HG03520 (cell line): ENCODE measurements at regions not wholly inside any gene's neighbourhood (a gene's known extent, or its start where the extent isn't known, plus 50 kb on each side); places are given as distances from the start of the nearest gene placed in this dataset.

Source experiments
- ATAC-seq: cut with Tn5 transposase; IDR thresholded peaks from one replicate; pipeline ENCODE4 v1.9.1; 2021; ENCODE audit warnings: mild to moderate bottlenecking, moderate library complexity; ENCODE audit not compliant: unreplicated experiment

DNA sequence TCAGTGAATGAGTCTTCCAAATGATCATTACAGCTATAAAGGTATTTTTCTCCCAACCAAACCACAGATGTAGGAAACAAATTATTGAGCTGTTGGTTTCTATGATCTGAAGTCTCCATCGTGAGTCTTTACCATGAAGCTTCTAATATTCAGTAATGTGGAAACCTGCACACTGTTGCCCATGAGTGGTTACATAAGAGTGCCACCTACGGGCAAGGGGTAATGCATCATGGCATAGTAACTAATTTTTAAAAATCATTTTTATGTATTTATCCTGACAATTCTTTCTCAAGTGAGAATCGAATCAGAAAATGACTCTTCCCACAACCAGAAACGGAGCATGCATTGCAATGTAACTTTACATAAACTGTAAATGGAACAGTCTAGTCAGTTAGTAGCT lies 282.5 kb upstream of the SMARCA2 start:
- ATAC-seq, result no peak

DNA sequence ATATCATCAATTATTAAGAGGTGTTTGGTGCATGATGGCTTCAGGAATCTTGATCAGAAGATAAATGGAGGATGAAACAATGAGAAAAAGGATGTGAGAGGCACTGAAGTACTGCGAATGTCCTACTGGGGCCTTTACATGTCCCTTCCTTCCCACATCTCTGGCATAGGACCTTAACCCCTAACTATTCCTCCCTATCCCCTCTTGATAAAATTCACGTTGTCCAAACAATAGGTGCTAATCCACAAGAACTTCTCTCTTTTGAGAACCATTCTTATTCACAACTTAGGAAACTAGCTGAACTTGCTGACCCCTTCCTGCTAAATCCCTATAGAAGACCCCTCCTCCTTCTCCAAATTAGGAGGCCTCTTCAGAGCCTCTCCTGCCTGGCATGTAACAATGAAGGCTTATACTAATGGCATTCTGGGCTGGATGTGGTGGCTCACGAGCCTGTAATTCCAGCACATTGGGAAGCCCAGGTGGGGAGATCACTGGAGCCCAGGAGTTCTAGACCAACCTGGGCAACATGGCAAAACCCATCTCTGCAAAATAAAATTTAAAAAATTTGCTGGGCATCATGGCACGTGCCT lies 276.5 kb upstream of the SMARCA2 start:
- ATAC-seq, result no peak

DNA sequence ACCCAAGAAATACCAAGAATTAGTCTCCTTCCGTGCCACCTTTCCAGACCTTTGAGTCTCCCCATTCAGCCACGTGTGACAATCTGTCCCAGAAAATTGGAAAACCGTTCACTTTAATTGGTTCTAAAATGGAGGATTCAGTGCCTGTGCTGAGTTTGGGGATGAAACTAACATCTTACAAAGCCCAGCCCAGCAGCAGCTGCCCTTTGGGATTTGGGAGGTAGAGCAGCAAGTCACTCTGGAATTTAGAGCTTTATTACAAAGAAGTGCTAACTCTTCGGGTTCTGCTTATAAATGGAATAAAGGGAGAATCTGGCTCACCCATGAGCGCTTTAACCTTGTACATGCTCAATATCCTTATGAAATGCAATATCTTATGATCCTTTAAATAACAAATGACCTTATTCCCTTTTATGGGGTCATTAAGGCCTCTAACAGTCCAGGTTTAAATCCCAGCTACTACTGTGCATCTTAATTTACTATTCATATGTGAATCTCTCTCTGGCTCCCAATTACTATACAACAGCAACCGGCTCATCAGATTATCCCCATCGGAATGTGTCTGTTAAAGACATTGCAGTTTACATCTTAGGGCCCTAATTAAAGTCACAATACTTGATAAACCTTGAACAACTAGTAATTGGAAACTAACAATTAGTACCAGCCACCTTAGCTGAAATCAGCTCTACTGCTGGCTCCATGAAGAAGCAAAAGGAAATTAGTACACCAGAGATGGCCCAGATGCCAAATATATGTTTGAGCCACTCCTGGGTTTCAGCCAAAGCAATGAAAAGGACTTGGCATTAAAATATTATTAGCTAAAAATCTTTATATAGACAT lies 271.8 kb upstream of the SMARCA2 start:
- ATAC-seq, result no peak

DNA sequence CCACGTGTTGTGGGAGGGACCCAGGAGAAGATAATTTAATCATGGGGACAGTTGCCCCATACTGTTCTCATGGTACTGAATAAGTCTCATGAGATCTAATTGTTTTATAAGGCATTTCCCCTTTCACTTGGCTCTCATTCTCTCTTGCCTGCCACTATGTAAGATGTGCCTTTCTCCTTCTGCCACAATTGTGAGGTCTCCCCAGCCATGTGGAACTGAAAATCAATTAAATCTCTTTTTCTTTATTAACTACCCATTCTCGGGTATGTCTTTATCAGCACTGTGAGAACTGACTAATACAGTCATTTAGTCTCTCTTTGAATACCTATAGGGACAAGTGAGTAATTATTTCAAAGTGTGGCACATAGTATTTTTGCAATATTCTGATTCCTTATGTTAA lies 269.2 kb upstream of the SMARCA2 start:
- no peak for ATAC-seq

DNA sequence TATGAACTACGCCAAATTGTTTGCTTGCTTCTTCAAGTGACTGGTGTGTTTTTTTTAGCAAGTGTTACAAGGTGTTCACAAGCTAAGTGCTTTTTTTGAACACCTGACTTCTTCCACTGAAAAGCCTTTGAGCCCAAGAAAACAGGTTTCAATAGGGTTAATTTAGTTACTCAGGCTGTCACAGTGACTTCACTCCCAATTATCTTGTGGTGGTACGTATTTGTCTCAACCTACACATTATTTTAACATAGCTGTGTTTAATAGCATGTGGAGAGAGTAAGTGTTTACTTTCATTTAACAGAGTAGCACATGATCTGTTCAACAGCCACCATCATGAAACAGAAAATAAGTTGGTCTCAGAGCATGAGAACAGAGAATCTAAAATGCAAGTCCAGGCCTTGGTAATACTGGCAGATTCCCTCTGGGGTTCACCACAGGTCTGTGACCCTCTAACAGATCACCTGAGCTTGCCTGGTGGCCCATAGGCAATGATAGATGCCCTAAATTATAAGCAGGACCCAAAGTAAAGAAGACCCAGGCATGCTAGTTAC lies 267.7 kb upstream of the SMARCA2 start:
- no peak for ATAC-seq

DNA sequence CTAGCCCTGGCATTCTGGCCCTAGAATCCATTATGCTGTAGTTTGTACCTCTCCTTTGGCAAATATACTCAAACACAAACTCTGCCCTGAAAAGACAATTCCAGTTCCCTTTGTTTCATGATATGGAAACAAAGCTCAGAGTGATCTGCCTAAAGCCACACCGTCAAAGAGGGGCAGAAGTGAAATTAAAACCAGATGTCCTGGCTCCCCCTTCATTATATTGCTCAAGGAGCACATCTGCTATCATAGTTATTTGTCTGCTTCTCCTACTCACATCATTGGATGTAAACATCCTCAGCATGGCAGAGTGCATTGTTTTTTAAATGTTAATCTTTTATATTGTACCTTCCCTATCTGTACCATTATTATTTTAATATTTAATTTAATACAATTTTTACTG lies 266.7 kb upstream of the SMARCA2 start:
- no peak for ATAC-seq

DNA sequence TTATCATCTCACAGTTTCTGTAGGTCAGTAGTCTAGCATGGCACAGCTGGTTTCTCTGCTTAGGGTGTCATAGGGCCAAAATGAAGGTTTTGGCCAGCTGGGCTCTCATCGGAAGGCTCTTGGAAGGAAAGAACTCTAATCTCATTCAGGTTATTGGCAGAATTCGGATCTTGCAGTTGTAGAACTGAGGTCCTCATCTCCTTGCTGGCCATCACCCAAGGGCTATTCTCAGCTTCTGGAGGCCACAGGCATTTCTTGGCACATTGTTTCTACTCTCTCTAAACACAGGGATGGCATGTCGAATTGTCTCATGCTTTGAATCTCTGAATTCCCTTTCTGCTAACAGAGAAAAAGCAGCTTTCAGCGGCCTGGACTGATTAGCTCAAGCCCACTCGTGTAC lies 258.0 kb upstream of the SMARCA2 start:
- ATAC-seq, result no peak

DNA sequence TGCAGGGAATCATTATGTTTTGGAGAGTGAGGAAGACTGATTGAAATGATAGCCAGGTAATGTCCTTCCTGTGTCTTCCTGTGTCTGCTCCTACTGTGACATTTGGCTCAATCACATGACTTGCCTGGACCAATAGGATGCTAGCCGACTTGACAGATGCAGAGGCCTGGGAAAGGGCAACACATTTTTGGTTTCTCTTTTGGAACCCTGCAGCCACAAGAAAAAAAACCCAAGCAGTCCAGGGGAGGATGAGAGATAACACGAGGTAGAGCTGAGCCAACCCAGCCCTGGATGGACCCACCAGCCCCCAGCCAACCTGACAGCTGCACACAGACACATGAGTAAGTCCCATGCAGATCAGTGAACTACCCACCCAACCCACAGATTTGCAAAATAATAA lies 256.1 kb upstream of the SMARCA2 start:
- ATAC-seq, result peak; percentile 93

DNA sequence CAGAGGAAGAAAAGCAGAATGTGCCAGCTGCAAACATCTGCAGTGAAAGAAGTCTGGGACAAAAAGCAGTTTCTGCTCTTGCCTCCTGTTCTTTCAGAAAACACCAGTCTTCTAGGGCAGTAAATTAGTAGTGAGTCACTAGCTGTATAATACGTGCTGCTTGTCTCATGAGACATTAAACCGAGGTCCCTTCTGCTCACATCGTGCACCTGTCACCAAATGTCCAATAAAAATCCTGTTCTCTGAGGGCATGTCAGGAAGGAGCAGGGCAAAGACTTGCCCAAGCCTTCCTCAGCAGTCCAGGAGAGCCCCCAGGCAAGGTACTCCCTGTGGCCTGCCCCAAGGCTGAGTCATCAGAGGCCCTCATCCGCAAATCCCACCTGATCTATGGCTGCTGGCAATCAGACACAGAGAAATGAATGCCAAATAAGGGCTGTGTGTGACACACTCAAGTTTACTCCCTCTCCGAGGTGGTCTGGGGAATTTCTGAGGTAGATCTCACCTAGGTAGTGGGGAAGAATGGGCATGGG lies 255.3 kb upstream of the SMARCA2 start:
- ATAC-seq, result no peak

DNA sequence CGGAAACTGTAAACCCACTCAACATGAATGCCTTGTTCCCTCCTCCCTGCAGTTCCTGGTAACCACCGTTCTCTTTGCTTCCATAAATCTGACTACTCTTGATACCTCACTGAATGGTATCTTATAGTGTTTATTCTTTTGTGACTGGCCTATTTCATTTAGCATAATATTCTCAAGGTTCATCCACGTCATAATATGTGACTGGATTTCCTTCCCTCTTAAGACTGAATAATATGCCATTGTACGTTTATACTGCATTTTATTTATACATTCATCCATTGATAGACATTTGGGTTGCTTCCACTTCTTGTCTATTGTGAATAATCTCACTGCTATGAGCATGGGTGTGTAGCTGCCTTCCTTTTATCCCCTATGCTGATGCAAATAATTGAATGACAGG lies 253.3 kb upstream of the SMARCA2 start:
- ATAC-seq, result no peak

DNA sequence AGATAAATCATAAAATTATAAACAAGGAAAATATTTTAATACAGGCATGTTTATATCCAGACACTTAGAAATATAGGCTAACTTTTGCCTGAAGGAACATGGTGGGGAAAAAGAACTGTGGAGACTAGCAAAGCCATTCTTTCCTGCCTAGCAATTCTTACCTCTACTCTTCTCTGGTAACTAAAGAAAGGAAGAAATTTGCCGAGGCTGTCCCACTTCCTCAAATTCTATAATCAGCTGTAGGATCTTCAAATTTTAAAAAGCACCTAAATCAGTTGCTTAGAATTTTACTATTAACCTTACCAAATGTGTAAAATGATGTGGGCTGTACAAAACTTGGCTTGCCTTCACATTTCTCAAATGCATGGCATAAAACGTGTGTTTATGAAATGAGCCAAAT lies 249.1 kb upstream of the SMARCA2 start:
- ATAC-seq, result no peak

DNA sequence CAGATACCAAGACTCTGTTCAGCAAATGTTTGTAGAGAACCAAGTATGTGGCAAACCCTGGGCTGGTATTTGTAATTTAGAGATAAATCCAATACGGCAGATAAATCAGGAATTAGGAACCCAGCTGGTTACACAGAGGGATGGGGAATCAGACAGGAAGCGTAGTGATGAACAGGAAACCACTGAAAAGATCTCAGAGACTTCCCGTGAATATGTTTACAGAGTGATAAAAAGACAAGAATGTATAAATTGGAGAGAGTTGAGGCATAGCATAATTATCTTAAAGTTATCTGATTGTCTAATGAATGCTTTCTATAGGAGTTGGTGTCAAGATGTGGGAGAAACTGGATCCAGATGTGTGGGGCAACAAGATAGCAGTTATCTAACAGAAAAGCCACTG lies 246.6 kb upstream of the SMARCA2 start:
- ATAC-seq, result no peak

DNA sequence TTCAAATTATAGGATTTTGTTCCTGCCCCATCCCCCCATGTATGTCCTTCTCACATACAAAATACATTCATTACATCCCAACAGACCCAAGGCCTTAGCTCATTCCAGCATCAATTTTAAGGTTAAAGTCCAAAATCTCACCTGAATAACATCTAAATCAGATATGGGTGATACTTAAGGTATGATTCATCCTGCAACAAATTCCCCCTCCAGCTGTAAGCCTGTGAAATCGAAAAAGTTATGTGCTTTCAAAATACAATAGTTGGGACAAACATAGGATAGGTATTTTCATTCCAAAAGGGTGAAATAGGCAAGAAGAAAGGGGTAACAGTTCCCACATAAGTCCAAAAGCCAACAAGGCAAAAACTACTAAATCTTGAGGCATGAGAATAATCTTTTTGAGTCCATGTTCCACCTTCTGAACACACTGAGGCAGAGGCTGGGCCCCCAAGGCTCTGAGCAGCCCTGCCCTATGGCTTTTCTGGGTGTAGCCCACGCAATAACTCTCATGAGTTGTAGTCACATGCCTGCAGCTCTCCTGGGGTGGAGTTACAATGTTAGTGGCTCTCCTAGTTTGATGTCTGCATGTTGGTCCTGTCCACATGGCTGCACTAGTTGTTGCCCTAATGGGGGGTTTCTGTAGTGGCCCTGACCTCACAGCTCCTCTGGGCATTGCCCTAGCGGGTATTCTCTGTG lies 243.9 kb upstream of the SMARCA2 start:
- ATAC-seq, result no peak

DNA sequence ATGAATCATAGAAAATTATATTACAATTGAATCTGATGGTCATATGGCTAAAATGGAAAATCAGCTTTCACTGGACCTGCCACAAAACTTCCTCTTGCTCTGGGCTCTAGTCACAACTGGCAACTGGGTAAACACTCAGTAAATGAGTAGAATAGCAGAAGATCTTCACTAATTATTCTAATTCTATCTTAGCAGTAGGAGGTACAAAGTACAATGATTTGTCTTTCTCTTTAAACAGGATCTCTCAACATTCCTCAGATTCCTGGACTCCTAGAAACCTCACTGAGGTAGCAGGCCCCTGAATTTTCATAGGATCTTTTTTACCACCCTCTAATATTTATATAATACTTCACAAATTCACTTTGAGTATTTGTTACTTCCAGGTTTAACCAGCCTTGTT lies 239.9 kb upstream of the SMARCA2 start:
- ATAC-seq, result no peak

DNA sequence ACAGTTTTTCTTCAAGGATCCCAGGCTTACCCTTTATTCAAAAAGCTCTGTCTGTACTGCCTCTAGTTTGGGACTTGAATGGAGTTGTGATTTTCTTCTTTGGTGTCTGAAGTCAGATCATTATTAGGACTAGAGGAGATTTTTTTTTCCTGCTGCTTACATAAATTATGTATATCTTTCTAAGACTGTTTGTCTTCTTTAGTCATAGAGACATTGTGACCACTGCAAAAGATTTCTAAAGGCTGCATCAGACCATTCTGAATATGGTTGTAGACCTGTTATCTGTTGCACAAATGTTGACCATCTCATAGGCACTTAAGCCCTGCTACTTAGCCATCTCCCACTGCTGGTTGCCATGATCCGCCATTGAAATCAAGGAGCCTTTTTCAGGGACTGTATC lies 238.5 kb upstream of the SMARCA2 start:
- no peak for ATAC-seq

DNA sequence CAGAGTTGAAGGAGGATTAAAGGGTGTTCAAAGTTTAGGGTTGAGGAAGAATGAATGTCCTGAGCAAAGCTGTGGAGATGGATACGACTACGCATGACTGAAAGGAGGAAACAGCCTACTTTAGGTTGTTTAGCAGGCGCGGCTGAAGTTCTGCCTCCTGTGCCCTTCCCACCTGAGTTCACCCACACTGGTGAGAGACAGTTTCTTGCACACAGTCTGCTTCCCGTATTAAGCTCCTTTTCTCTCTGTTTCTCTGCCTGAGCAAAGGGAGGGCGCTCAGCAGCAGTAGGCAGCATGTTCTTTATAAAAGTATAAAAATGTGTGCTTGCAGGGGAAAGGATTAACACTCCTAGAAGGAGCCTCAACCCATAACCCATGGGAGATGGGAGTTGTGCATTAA lies 224.0 kb upstream of the SMARCA2 start:
- no peak for ATAC-seq

DNA sequence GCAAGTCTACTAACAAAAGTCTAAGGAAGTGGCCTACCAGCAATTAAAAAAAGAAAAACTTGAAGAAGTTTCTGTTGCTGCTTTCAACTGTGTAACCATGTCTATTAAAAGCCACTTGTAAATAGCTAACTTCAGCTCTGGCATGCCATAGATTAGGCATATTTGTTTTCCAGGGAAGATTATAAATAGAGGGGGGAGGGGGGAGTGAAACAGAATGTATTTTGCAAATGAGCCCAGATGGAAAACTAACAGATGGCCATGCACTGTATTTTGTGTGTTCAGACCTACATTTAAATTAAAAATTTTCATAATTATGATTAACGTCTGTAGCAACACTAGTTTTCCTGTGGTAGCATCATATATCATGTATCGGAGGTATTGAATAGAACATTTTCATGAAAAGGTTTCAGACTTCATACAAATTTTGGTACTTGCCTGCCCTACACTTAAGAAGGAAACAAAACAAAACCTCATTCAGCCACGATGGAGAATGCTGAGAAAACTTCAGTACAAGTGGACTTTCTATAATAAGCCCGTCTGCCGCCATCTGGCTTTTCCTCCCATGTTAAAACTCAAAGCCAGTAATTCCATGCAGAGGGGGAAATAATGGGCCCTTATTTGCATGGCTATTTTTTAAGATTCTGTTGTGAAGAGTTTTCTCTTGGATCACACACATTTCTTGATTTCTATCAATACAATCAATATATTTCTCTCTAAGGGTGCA lies 220.4 kb upstream of the SMARCA2 start:
- ATAC-seq, result no peak

DNA sequence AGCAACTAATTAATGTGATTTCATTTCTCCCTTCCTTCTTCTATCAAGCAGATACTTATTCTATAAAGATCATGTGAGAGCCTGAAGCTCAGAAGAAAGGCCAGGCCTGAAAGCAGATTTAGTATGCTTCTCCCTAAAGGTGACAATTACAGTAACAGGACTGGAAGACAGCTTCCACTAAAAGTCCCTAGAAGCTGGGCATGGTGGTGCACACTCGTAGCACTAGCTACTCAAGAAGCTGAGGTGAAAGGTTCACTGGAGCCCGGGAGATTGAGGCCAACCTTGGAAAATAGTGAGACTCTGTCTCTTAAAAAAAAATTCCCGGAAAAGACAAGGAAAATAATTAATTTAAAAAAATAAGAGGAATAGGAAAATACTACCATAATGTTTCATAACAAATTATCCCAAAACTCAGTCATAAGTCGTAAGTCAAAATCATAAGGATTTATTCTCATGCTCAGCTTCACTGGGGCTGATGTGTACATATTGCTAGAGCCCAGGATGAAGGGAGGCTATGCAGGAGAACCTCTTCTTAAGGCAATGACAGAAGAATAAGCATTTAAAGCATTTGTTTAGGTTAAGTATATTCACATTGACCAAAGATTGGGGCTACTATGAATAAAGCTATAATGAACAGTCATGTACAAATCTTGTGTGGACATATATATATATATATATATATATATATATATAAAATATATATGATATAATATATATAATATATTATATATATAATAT lies 210.8 kb upstream of the SMARCA2 start:
- ATAC-seq, result no peak

DNA sequence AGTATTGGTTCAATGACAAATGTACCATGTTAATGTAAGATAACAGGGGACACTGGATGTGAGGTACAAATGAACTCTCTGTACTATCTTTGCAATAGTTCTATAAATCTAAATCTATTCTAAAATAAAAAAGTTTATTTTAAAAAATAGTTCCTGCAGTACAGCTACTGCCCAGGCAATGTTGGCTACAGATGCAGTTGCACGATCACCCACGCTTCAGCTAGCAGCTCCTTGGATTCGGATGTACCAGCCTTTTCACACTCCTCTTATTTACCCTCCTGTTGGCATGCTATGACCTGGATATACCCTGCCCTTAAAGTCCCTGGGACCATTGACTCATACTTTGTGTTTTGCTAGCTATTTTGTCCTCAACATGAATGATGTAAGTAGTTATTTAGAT lies 185.4 kb upstream of the SMARCA2 start:
- ATAC-seq, result no peak

DNA sequence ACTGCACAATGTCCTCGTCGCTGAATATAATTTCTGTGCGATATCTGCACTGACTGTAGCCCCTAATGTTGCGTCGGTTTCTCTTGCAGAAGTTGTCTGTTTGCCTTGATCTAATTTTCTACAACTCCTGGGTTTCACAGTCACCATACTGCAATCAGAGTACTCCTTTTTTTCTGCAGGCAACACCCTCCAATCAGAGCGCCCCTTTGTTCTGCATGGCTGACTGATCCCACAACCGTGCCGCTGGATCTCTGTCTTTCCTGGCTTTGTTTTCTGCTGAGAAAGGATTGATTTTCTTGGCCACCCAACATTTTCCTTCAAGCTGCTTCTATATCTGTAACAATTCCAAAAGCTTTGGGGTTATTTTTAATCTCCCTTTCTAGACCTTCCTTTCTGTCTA lies 182.2 kb upstream of the SMARCA2 start:
- no peak for ATAC-seq
